HepG2 (cell line): ENCODE measurements at regions not wholly inside any gene's neighbourhood (a gene's known extent, or its start where the extent isn't known, plus 50 kb on each side); places are given as distances from the start of the nearest gene placed in this dataset.

Experiments
- BHLHE40 ChIP-seq: IDR thresholded peaks from 2 replicates; pipeline ENCODE4 v1.6.1; 2011; ENCODE audit warnings: low read length, improper control_type of control experiment
- HDAC1 ChIP-seq: sonication (generic); formaldehyde crosslinking; IDR thresholded peaks from 2 replicates; pipeline ENCODE4 v1.5.1; 2020; ENCODE audit warnings: mild to moderate bottlenecking, missing genetic modification reagents
- MAX ChIP-seq: IDR thresholded peaks from 2 replicates; pipeline ENCODE4 v1.6.1; 2012; ENCODE audit warnings: inconsistent platforms
- PCBP2 ChIP-seq: fragments of 200-400 bp; formaldehyde crosslinking; optimal IDR thresholded peaks from 2 replicates; pipeline ENCODE3; 2018; ENCODE audit warnings: low read length, low read depth; ENCODE audit not compliant: poor library complexity, severe bottlenecking
- RNF219 ChIP-seq: sonication (generic); formaldehyde crosslinking; IDR thresholded peaks from 2 replicates; pipeline ENCODE4 v1.5.0; 2020; ENCODE audit warnings: mild to moderate bottlenecking, missing genetic modification reagents
- SALL2 ChIP-seq: sonication (generic); formaldehyde crosslinking; IDR thresholded peaks from 2 replicates; pipeline ENCODE4 v1.8.1; 2023; ENCODE audit warnings: mild to moderate bottlenecking, missing genetic modification reagents, inconsistent platforms
- ZBTB37 ChIP-seq: sonication (generic); formaldehyde crosslinking; IDR thresholded peaks from 2 replicates; pipeline ENCODE4 v1.4.0; 2020; ENCODE audit warnings: mild to moderate bottlenecking, missing genetic modification reagents
- ZBTB39 ChIP-seq: sonication (generic); formaldehyde crosslinking; IDR thresholded peaks from 2 replicates; pipeline ENCODE4 v1.5.0; 2020; ENCODE audit warnings: missing genetic modification reagents
- ZNF263 ChIP-seq: sonication (generic); formaldehyde crosslinking; IDR thresholded peaks from 2 replicates; pipeline ENCODE4 v1.4.0; 2020; ENCODE audit warnings: missing genetic modification reagents
- ZNF550 ChIP-seq: sonication (generic); formaldehyde crosslinking; IDR thresholded peaks from 2 replicates; pipeline ENCODE4 v1.4.0; 2020; ENCODE audit warnings: mild to moderate bottlenecking, missing genetic modification reagents, borderline replicate concordance
- ZNF605 ChIP-seq: sonication (generic); formaldehyde crosslinking; IDR thresholded peaks from 2 replicates; pipeline ENCODE4 v1.8.0; 2022; ENCODE audit warnings: mild to moderate bottlenecking, missing genetic modification reagents
- ZNF781 ChIP-seq: sonication (generic); formaldehyde crosslinking; IDR thresholded peaks from 2 replicates; pipeline ENCODE4 v1.5.1; 2020; ENCODE audit warnings: borderline replicate concordance, mild to moderate bottlenecking, missing genetic modification reagents; ENCODE audit errors: not compliant biosample characterization
- TF ChIP-seq, protein P1 (sequence below): sonication (generic); formaldehyde crosslinking; IDR thresholded peaks from 2 replicates; pipeline ENCODE4 v1.5.1; 2020; ENCODE audit warnings: mild to moderate bottlenecking, missing genetic modification reagents, moderate library complexity
- TF ChIP-seq, protein P2 (sequence below): sonication (generic); formaldehyde crosslinking; IDR thresholded peaks from 2 replicates; pipeline ENCODE4 v1.8.1; 2023; ENCODE audit warnings: mild to moderate bottlenecking, missing genetic modification reagents, borderline replicate concordance

DNA sequence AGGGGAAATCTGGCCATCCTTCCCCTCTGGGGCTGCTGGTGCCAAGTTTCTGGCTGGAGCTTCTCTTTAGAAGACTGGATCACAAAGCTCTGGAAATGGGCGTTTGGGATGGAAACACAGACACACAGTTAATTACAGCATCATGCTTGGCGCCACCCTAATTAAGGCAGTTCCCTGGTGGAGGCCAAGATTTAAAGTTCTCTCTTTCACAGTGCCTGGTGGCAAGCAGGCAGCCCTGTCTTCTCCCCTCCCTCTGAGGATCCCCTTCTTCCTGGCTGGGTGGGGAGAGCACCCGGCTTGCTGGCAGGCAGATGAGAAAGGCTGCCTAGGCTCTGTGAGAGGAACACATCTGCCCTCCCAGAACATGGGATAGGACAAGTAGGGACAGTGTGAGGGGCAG lies 59.0 kb upstream of the NKD1 start (continued):
- TF ChIP-seq ZNF263 (CRISPR knock-in tag) (no peak), ZNF605 (no peak), ZNF550 (CRISPR knock-in tag) (no peak), ZBTB39 (CRISPR knock-in tag) (no peak), BHLHE40 (no peak), MAX (no peak), ZBTB37 (CRISPR knock-in tag) (no peak), RNF219 (CRISPR knock-in tag) (no peak), PCBP2 (no peak), HDAC1 (CRISPR knock-in tag) (no peak), ZNF781 (CRISPR knock-in tag) (no peak), SALL2 (CRISPR knock-in tag) (no peak)
- TF ChIP-seq, protein P1, sequence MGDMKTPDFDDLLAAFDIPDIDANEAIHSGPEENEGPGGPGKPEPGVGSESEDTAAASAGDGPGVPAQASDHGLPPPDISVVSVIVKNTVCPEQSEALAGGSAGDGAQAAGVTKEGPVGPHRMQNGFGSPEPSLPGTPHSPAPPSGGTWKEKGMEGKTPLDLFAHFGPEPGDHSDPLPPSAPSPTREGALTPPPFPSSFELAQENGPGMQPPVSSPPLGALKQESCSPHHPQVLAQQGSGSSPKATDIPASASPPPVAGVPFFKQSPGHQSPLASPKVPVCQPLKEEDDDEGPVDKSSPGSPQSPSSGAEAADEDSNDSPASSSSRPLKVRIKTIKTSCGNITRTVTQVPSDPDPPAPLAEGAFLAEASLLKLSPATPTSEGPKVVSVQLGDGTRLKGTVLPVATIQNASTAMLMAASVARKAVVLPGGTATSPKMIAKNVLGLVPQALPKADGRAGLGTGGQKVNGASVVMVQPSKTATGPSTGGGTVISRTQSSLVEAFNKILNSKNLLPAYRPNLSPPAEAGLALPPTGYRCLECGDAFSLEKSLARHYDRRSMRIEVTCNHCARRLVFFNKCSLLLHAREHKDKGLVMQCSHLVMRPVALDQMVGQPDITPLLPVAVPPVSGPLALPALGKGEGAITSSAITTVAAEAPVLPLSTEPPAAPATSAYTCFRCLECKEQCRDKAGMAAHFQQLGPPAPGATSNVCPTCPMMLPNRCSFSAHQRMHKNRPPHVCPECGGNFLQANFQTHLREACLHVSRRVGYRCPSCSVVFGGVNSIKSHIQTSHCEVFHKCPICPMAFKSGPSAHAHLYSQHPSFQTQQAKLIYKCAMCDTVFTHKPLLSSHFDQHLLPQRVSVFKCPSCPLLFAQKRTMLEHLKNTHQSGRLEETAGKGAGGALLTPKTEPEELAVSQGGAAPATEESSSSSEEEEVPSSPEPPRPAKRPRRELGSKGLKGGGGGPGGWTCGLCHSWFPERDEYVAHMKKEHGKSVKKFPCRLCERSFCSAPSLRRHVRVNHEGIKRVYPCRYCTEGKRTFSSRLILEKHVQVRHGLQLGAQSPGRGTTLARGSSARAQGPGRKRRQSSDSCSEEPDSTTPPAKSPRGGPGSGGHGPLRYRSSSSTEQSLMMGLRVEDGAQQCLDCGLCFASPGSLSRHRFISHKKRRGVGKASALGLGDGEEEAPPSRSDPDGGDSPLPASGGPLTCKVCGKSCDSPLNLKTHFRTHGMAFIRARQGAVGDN (CRISPR knock-in tag) = no peak
- TF ChIP-seq, protein P2, sequence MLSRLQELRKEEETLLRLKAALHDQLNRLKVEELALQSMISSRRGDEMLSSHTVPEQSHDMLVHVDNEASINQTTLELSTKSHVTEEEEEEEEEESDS (CRISPR knock-in tag) = no peak
